Endothelial cell of umbilical vein (primary cell): ENCODE measurements at regions not wholly inside any gene's neighbourhood (a gene's known extent, or its start where the extent isn't known, plus 50 kb on each side); places are given as distances from the start of the nearest gene placed in this dataset.
"Not testable (repeated sequence)": the region's sequence is repeated elsewhere in the genome, so short reads cannot be mapped to it uniquely, and the experiment has no call there.

Source experiments
- CTCF ChIP-seq, 2 donors: IDR thresholded peaks; 1 replicate in 1 of 2; 2 replicates in 1 of 2; pipeline ENCODE4 v1.5.1; 2011; ENCODE audit warnings: low read length in 2 of 2, mild to moderate bottlenecking in 2 of 2, moderate library complexity in 2 of 2, control low read depth in 1 of 2, inconsistent platforms in 1 of 2, low read depth in 1 of 2; ENCODE audit not compliant: insufficient read depth in 1 of 2; ENCODE audit errors: extremely low read depth in 1 of 2
- EZH2 ChIP-seq: IDR thresholded peaks from 2 replicates; pipeline ENCODE4 v1.6.1; 2012; ENCODE audit warnings: borderline replicate concordance, low read depth, mild to moderate bottlenecking, moderate library complexity, low read length, inconsistent platforms; ENCODE audit not compliant: severe bottlenecking

- not testable (repeated sequence) for TF ChIP-seq EZH2; CTCF (IDR thresholded peaks at IDR 0.05; ENCODE audit: extremely low read depth in 1 of 2, insufficient read depth in 1 of 2, low read depth in 1 of 2, low read length in 2 of 2)
Measured at GRCh38 chr9:67711429-67711828, 147.3 kb upstream of the ANKRD20A1 start.
